PFSK-1 (cell line): ENCODE measurements at regions not wholly inside any gene's neighbourhood (a gene's known extent, or its start where the extent isn't known, plus 50 kb on each side); places are given as distances from the start of the nearest gene placed in this dataset.

ENCODE experiments used
- FOXP2 ChIP-seq: optimal IDR thresholded peaks from 2 replicates; pipeline ENCODE3; 2011; ENCODE audit warnings: borderline replicate concordance, control low read depth, inconsistent platforms; ENCODE audit not compliant: insufficient read depth; ENCODE audit errors: extremely low read length, extremely low read depth
- POLR2AphosphoS5 ChIP-seq: IDR thresholded peaks from 2 replicates; pipeline ENCODE4 v1.6.1; 2012; ENCODE audit warnings: low read depth, mild to moderate bottlenecking, control low read depth, low read length, moderate library complexity
- SIN3A ChIP-seq: IDR thresholded peaks from 2 replicates; pipeline ENCODE4 v1.6.1; 2012; ENCODE audit warnings: mild to moderate bottlenecking, low read length, moderate library complexity, borderline replicate concordance; ENCODE audit not compliant: insufficient read depth
- TAF1 ChIP-seq: IDR thresholded peaks from 2 replicates; pipeline ENCODE4 v1.6.1; 2012; ENCODE audit warnings: low read length, control low read depth, borderline replicate concordance; ENCODE audit not compliant: insufficient read depth
- TF ChIP-seq, protein P1 (sequence below), 2 experiments: IDR thresholded peaks; 2 replicates each; pipeline versions ENCODE4 v1.6.1 to v1.8.0; 2011 to 2012; ENCODE audit warnings: low read depth in 2 of 2, low read length in 2 of 2, control low read depth in 1 of 2, inconsistent platforms in 1 of 2, mild to moderate bottlenecking in 1 of 2, moderate library complexity in 1 of 2; ENCODE audit not compliant: insufficient read depth in 1 of 2

GRCh38 chr9:38286766-38287165 lies 105.7 kb upstream of the ALDH1B1 start:
- TF ChIP-seq TAF1 (no peak), POLR2AphosphoS5 (no peak), SIN3A (no peak), FOXP2 (no peak)
- TF ChIP-seq, protein P1, sequence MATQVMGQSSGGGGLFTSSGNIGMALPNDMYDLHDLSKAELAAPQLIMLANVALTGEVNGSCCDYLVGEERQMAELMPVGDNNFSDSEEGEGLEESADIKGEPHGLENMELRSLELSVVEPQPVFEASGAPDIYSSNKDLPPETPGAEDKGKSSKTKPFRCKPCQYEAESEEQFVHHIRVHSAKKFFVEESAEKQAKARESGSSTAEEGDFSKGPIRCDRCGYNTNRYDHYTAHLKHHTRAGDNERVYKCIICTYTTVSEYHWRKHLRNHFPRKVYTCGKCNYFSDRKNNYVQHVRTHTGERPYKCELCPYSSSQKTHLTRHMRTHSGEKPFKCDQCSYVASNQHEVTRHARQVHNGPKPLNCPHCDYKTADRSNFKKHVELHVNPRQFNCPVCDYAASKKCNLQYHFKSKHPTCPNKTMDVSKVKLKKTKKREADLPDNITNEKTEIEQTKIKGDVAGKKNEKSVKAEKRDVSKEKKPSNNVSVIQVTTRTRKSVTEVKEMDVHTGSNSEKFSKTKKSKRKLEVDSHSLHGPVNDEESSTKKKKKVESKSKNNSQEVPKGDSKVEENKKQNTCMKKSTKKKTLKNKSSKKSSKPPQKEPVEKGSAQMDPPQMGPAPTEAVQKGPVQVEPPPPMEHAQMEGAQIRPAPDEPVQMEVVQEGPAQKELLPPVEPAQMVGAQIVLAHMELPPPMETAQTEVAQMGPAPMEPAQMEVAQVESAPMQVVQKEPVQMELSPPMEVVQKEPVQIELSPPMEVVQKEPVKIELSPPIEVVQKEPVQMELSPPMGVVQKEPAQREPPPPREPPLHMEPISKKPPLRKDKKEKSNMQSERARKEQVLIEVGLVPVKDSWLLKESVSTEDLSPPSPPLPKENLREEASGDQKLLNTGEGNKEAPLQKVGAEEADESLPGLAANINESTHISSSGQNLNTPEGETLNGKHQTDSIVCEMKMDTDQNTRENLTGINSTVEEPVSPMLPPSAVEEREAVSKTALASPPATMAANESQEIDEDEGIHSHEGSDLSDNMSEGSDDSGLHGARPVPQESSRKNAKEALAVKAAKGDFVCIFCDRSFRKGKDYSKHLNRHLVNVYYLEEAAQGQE (IDR thresholded peaks at IDR 0.05; ENCODE audit: insufficient read depth in 1 of 2, low read depth in 2 of 2, low read length in 2 of 2): no peak
